Upper lobe of right lung (tissue), 1 donor: ENCODE measurements at regions not wholly inside any gene's neighbourhood (a gene's known extent, or its start where the extent isn't known, plus 50 kb on each side); places are given as distances from the start of the nearest gene placed in this dataset.

Source experiments
- ATAC-seq: fragments of 200-7000 bp; cut with Tn5 transposase; one replicate; pipeline ENCODE4 v1.9.1; 2020; ENCODE audit warnings: mild to moderate bottlenecking, moderate library complexity
- DNase-seq: peaks from one replicate; pipeline ENCODE4 v3.0.0-alpha.2; 2020
- H3K27ac ChIP-seq: fragments of 200-600 bp; one replicate; pipeline ENCODE4 v1.8.0; 2022
- H3K27me3 ChIP-seq: fragments of 200-600 bp; one replicate; pipeline ENCODE4 v1.8.0; 2022; ENCODE audit warnings: mild to moderate bottlenecking
- H3K36me3 ChIP-seq: fragments of 200-600 bp; one replicate; pipeline ENCODE4 v1.8.0; 2022
- H3K4me1 ChIP-seq: fragments of 200-600 bp; one replicate; pipeline ENCODE4 v1.8.0; 2022
- H3K4me3 ChIP-seq: fragments of 200-600 bp; one replicate; pipeline ENCODE4 v1.8.0; 2022; ENCODE audit warnings: mild to moderate bottlenecking
- H3K9me3 ChIP-seq: fragments of 200-600 bp; one replicate; pipeline ENCODE4 v1.8.0; 2022
- CTCF ChIP-seq: fragments of 200-600 bp; IDR thresholded peaks from one replicate; pipeline ENCODE4 v1.8.0; 2022; ENCODE audit warnings: antibody characterized with exemption
- intact Hi-C: fragments of 100-400 bp; cut with DNase I; formaldehyde crosslinking; loops from one replicate; pipeline ENCODE4 v1.11.0; 2022
- donor health status: DM: no; HTN: yes; CAD: no; lungs with severe emphysema.

DNA sequence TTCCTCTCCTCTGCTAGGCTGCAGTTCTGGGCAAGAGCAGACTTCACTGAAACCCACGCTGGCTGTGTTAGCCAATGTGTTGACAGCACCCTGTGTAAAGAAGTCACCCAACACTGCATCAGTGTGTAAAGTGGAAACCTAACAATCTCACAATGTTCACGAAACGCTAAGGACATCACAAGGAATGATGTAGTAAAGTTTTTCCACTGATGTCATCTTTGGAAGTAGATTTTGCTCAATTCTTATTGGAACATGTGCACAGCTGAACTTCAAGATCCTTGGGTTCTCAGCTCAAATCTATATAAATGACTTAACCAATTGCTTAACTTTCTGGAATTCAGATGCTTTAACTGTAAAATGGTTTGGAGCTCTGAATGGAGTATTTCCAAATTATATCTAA lies 1112.5 kb downstream of the TSN start:
- ATAC-seq (no peak), DNase-seq (no peak)
- H3K36me3 ChIP-seq: no peaks in the 10 kb centered on the region
- no peaks in the 10 kb centered on the region for H3K27me3 ChIP-seq
- TF ChIP-seq CTCF: no peak
- H3K9me3 ChIP-seq: no peaks in the 10 kb centered on the region
- H3K4me3 ChIP-seq: no peak overlapping the region
- intact Hi-C loops: no loop called here
- no peak overlapping the region for H3K27ac ChIP-seq
- H3K4me1 ChIP-seq: no peaks in the 10 kb centered on the region

DNA sequence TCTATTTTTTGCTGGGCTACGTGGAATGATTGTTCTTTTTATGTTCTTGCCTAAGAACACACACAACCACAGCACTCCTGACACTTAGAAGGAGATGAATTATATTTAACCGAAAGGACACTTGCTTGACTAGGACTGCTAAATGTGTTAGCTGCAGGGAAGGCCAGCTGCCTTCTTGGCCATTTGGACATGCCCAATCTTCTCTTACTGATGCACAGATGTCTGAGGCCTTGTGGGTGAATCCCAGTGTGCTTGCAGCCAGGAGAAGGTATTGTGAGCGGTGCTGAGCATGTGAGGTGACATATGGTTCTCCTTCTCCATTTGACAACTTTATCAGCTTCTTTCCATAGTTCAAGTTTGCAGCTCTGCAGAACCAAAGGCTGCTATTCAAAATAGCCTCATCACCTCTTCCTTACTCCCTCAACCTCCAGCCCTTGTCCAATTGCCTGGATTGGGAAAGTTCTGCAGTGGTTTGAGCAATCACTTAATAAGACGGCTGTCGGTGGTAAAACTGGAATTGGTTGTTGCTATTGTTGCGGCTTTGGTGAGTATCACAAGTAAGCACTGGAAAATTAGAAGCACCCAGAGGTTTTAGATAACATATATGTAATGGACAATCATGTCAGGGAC lies 1113.3 kb downstream of the TSN start:
- H3K27me3 ChIP-seq: no peaks in the 10 kb centered on the region
- intact Hi-C loops: no loop called here
- no peaks in the 10 kb centered on the region for H3K9me3 ChIP-seq
- DNase-seq (no peak), ATAC-seq (no peak)
- no peak for TF ChIP-seq CTCF
- no peaks in the 10 kb centered on the region for H3K36me3 ChIP-seq
- no peak overlapping the region for H3K27ac ChIP-seq
- no peak overlapping the region for H3K4me3 ChIP-seq
- no peaks in the 10 kb centered on the region for H3K4me1 ChIP-seq

- Histone ChIP-seq H3K4me1 (no peaks in the 10 kb centered on the region), H3K36me3 (no peaks in the 10 kb centered on the region), H3K9me3 (no peaks in the 10 kb centered on the region), H3K27me3 (no peaks in the 10 kb centered on the region), H3K4me3 (no peak overlapping the region), H3K27ac (no peak overlapping the region)
- no peak for ATAC-seq
- DNase-seq: no peak
- no peak for TF ChIP-seq CTCF
- intact Hi-C loops: no loop called here
Measured at GRCh38 chr2:122873951-122874350, 1118.5 kb downstream of the TSN start.

DNA sequence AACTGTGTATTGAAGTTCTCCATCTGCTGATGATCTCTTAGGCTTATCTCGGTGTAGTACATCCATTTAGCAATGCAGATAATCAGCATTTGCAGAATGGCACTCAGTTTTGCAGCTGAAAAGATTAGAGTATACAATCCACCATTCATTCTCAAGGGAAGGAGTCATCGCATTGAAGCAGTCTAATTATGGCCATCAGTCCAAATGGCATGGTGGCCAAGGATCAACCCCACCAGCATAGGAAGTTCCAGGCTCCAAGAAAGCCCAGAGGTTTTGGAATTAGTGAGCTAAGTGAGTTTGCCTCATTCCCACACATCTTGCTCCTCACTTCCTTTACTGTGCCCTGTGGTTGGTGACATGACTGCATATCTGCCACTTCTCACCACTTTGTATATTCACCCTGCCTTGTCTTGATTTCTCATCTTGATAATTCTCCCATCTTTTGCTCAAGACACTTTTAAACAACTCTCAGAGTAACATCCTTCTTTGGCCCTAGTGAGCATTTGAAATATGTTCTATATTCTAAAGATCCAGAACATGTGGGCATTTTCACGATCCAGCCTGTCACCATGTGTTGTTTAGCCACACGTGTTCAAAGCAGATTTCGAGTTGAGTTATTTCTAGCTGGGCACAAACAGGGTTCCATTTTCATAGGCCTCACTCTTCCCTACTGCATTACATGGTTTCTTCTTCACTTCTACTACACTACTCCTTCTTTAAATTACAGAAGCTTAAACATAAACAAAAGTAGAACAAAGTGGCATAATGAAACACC lies 1119.8 kb downstream of the TSN start:
- H3K4me1 ChIP-seq: no peaks in the 10 kb centered on the region
- no peak overlapping the region for H3K4me3 ChIP-seq
- ATAC-seq: no peak
- intact Hi-C loops: no loop called here
- no peaks in the 10 kb centered on the region for H3K9me3 ChIP-seq
- H3K27ac ChIP-seq: no peak overlapping the region
- no peaks in the 10 kb centered on the region for H3K27me3 ChIP-seq
- no peak for DNase-seq
- no peaks in the 10 kb centered on the region for H3K36me3 ChIP-seq
- no peak for TF ChIP-seq CTCF

DNA sequence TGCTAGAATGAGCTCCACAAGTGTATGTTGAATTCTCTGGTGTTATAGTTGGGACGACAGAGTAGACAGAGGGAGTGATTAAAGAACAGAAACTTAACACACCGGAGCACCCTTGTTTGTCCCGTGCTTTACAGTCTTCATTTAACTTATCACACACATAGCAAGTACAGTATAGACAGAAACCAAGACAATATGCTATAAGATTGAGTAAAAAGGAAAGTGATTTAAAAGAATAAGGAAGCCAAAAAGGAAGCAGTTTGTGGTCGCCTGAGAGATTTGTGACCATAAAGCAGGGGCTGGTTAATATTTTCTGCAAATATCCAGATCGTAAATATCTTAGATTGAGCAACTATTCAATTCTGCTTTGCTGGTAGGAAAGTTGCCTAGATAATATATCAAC lies 1128.4 kb downstream of the TSN start:
- Histone ChIP-seq H3K9me3 (no peaks in the 10 kb centered on the region), H3K27ac (no peak overlapping the region), H3K36me3 (no peaks in the 10 kb centered on the region), H3K27me3 (no peaks in the 10 kb centered on the region), H3K4me1 (no peaks in the 10 kb centered on the region), H3K4me3 (no peak overlapping the region)
- ATAC-seq (no peak), DNase-seq (no peak)
- TF ChIP-seq CTCF: no peak
- intact Hi-C loops: no loop called here
